Tibial nerve (tissue), 3 donors: ENCODE measurements at regions not wholly inside any gene's neighbourhood (a gene's known extent, or its start where the extent isn't known, plus 50 kb on each side); places are given as distances from the start of the nearest gene placed in this dataset.

Source experiments
- CTCF ChIP-seq, 5 experiments: fragments of 200-600 bp in 3 of 5; fragments of 450-650 bp in 2 of 5; sonication (generic) in 3 of 5; IDR thresholded peaks; one replicate each; pipeline ENCODE4 v1.5.1; 2016 to 2019; ENCODE audit warnings: antibody characterized with exemption in 5 of 5, mild to moderate bottlenecking in 3 of 5, moderate library complexity in 2 of 5
- POLR2A ChIP-seq, 2 donors: fragments of 450-650 bp; IDR thresholded peaks; one replicate each; pipeline ENCODE4 v1.6.1; 2017; ENCODE audit warnings: antibody characterized with exemption in 2 of 2, mild to moderate bottlenecking in 2 of 2, moderate library complexity in 2 of 2

GRCh38 chr10:33819206-33819605 is 484.7 kb upstream of the NRP1 start:
- TF ChIP-seq CTCF (IDR thresholded peaks at IDR 0.05) (no peak), POLR2A (IDR thresholded peaks at IDR 0.05) (no peak)
